ENCODE measurements at regions not wholly inside any gene's neighbourhood (a gene's known extent, or its start where the extent isn't known, plus 50 kb on each side); places are given as distances from the start of the nearest gene placed in this dataset.

DNA sequence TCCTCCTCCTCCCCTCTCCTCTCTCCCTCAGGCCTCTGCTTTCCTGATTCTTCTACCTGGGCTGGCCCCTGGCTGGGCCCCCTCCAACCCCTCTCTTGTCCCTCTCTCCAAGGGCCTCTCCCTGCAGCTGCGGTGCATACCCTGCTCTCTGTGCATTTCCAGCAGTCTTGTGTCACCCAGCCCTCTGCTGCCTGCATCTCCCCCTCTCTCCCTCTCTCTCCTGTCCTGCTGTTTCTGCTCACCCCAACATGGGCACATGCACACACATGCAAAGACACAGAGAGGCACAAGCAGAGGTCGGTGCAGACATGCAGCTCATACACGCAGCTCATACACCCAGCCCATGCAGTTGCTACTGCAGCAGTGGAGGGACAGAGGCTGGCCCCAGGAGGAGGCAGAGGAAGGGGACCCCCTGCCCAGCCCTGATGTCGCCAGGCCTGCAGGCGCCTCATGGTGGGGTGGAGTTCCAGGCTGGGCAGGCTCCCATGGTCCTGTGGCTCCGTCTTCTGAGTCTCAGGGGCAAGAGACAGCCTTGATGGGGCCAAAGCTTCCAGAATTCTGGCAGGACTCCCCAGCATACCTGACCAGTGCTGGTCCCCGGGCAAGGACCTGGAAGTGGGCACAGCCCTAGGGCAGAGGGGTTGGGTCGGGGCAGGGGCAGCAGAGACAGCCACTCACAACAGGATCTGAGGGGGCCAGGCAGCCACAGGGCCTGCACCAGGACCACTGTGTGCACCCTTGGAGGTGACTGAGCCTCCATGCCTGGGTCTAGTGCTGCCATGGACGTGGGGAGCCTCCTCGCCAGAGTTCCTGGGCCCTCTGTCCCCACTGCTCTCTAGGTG is 216.9 kb downstream of the C9orf50 start:
- no peak for DNase-seq (ENCODE audit: low read depth in 2 of 2, low spot score in 1 of 2)

DNA sequence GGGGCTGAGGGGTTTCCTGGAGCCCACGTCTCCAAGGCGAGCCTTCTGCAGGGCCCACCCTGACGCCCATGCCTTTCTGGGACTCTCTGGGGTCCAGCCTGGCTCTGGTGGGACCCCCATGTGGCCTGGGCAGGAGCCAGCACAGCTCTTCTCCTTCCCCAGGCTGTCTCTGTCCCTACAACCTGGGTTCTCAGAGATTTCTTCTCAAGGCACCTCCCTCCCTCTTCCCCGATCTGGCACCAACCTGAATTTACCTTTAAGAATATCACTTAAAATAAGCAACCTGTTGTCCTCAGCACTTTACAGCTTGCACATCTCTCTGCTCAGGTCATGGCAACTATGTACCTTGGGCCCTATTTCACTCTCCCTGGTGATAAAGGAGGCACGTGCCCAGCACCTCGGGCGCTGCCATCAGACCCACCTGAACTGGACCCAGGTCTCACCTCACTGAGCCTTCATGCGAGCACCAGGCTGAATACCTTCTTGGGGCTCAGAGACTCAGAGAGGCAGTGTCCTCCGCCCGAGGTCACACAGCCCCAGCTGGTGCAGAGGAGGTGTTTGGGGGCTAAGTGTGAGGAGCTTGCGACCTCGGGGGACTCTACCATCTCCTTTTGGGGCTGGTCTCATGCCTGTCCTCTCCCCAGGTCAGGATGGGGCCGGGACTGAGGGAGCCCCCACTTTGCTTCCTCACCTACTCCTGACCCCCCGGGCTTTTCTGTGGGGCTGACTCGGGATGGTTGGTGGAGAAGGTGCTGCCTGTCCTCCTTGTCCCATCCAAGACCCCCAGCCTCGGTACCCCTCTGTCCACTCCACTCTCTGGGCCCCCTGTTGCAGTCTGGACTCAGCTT is 217.7 kb downstream of the C9orf50 start:
- DNase-seq (ENCODE audit: low read depth in 2 of 2, low spot score in 1 of 2): no peak

DNA sequence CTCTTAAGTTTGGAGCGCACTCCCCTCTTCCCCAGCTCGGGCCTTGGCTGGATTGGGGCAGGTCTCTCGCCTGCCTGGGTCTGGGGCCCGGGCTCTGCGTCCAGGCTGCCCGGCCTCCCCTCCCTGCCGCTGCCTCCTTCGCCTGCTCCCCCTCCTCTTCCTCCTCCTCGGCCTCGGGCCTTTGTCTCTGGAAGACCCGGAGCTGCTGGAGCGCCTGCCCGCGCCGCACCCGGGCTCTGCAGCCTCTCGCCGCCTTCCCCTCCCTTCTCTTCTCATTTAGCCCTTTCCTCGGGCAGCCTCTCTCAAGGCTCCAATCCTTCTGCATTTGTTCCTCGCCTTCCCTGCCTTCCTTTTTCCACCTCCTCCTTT is 218.5 kb downstream of the C9orf50 start:
- no peak for DNase-seq (ENCODE audit: low read depth in 2 of 2, low spot score in 1 of 2)

DNA sequence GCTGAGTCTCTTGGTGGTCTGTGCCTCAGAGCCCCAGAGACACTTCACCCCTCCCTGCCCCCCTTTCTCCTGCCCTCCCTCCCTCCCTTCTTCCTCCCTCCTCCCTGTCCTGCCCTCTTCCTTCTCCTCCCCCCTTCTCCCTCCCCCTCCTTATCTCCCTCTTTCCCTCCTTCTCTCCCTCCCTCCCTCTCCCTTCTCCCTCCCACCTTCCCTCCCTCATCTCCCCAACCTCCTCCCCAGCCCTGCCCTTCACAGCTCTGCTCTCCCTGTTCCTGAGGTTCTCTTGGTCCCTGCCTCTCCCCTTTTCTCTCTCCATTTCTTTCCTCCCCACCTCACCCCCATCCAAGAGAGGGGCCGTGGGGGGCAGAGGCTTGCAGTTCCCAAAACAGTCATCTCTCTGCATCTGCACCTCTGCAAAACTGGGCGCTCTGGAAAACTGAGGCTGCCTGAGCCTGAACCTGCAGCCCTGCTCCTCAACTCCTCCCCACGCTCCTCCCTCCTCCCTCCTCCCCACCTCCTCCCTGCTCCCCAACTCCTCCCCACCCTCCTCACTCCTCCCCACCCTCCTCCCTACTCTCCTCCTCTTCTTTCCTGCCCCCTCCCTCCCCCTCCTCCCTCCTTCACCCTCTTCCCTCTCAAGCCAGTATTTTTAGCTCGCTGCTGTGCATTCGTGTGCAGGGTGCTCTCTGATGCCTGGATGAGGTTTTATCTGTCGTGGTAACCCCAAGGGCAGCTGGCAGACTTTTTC is 219.1 kb downstream of the C9orf50 start:
- DNase-seq (ENCODE audit: low read depth in 2 of 2, low spot score in 1 of 2): no peak

DNA sequence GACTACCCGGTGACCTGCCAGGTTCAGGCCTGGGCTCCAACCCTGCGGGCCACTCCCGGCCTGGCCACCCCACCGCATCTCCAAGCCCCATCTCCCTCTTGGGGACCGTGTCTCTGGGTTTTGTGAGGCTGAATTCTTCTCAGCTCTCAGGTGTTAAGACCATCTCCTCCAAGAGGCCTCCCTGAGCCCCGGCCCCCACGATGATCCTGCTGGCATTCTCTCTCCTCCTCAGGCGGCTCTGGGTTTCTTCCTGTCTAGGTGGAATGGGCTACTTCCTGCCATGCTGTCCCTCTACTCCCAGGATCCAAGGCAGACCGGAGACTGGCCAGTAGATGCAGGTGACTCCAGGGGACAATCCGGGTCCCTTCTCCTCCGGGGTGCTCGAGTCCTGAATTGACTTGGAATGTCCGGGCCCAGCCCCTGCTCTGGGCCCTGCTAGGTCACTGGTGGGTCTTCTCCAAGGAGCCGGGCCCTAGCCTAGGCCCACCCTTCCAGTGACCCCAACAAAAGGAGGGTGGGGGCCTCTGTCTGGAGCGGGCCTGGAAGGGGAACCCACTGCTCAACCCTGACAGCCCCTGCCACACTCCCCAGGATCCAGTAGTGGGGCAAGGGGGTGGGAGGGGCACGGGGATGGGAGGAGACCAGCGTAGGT is 219.8 kb downstream of the C9orf50 start:
- DNase-seq (ENCODE audit: low read depth in 2 of 2, low spot score in 1 of 2): no peak

DNA sequence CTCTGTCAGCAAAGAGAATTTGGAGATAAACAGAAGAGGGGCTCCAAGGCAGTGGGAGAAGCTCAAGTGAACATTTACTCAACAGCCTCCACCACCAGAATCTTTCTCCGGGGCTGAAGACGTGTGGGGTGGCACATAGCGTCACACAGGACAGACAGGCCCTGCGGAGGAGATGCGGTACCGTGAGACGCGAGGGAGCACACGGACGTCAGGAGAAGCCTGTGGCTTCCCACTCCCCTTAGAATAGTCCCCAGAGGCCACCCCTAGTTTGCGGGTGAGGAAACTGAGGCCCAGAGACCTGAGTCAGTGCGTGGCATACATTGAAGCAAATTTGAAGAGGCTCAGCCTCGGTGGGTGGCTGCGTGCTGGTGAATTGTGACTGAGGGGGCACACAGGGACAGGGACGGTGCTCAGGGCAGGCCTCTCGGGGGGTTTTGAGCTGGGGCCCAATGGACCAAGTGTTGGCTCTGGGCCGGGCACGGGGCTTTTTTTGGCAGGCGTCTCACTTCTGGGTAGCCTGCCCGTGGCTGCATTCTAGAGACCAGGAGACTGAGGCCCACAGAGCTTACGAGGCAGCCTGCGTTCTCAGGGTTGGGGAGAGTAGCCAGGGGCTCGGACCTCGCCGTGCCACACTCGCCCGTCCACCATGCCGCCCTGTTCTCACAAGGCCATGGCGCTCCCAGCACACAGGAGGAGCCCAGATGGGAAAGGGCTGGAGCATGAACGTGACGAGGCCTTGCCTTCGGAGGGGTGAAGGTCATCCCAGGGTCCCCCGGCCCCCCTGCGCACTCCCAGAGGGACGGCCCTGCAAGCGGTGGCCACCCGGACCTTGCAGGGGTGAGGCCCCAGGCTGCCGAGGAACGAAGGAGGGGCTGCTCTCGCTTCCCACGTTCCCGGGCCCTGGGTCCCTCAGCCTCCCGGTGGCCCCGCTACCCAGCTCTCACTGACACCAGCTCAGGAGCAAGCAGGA is 220.6 kb downstream of the C9orf50 start:
- no peak for DNase-seq (ENCODE audit: low read depth in 2 of 2, low spot score in 1 of 2)

DNA sequence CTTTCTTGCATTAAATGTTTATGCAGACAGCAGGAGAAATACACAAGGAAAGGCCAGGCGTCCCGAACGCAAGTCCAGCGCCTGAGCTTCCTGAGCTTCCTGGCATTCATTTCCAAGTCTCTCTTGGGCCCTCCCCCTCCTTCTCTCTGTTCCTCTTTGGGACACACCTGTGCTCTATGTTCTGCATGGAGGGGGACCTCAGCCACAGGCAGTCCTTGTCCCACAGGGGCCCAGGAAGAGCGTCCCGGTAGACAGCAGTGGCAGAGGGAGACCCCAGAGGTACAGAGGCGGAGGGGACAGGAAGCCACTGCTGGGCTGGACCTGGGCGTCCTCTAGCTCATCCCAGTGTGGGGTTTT is 221.3 kb downstream of the C9orf50 start:
- DNase-seq (ENCODE audit: low read depth in 2 of 2, low spot score in 1 of 2): no peak

DNA sequence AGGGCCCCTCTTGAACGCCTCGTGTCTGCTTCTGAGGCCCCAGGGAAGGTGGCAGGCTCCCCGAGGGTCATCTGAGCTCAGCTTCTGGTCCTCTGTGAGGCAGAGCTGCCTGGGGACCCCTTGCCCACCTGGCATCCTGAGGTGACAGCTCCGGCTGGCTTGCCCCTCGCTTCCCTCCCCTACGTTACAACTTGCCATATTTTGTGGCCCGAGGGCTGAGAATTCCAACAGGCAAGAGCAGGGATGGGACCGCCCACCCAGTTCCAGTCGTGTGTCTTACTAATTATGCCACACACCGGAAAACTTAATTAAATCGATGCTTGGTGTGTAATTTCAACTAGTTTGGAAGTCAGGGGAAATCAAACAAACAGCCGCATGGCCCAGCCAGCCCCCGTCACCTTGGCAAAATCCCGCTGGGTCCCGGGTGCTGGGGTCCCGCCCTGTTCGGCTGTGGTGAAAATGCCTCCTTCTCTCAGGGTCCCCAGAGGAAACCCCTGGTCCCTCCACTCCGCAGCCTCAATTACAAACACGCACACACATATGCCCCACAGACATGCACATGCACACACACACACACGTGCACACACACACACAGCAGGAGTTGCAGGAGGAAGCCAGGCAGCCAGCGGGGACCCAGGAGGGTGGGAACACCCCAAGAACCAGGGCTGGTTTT is 221.0 kb upstream of the IER5L start:
- no peak for DNase-seq (ENCODE audit: low read depth in 2 of 2, low spot score in 1 of 2)

DNA sequence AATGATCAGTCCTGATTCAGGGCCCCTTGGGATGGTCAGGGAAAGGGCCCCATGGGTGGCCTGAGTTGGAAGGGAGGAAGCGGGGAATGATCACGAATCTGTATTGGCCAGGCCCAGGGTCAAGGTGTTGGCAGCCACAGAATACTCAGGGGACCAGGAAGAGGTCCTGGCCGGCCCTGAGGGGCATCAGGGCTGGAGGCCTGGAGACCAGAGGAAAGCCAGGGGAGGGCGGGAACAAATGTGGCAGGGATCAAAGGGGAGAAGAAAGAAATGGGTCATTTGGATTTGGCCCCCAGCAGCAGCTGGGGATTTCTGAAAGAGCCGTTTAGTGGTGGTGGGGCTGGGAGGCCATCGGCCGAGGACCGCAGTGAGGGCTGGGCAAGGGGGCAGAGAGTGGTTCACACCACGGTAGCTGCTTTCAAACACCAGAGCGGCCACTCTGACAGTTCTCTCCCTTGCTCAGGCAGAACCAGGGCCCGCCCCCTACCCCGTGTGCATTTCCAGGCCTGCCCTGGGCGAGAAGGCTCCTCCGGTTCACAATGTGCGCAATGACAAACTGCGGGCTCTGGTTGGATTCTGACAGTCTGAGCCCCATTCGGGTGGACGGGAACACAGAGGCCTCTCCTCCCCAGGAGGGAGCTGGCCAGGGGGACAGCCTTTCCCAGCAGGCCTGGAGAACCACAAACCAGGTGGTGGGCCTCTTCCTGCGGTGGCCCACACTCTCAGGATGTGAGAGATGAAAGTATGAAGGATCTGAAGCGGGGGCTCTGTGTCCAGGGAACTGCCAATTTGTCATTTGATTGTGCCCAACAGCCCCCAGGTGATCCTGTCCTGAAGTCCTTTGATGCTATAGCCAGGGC is 220.3 kb upstream of the IER5L start:
- DNase-seq (ENCODE audit: low read depth in 2 of 2, low spot score in 1 of 2): no peak

DNA sequence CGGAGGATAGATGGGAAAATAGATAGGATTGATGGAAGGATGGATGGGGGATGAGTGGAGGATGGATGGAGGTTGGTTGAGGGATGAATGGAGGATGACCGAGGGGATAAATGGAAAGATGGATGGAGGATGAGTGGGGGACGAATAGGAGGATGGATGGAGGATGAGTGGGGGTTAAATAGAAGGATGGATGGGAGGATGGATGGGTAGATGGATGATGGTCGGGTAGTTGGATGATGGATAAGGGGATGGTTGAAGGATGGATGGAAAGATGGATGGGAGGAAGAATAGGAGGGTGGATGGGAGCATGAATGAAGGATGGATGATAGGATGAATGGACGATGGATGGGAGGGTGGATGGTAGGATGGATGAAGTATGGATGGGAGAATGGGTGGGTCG is 219.3 kb upstream of the IER5L start:
- DNase-seq (ENCODE audit: low read depth in 2 of 2, low spot score in 1 of 2): no peak

DNA sequence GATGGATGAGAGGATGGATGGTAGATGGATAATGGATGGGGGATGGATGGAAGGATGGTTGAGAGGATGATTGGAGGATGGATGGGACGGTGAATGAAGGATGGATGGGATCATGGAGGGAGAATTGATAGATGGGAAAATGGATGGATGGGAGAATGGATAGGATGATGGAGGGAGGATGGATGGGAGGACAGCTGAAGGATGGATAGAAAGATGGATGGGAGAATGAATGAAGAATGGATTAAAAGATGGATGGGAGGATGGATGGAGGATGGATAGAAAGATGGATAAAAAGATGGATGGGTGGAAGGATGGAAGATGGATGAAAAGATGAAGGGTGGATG is 218.3 kb upstream of the IER5L start:
- DNase-seq (ENCODE audit: low read depth in 2 of 2, low spot score in 1 of 2): no peak

DNA sequence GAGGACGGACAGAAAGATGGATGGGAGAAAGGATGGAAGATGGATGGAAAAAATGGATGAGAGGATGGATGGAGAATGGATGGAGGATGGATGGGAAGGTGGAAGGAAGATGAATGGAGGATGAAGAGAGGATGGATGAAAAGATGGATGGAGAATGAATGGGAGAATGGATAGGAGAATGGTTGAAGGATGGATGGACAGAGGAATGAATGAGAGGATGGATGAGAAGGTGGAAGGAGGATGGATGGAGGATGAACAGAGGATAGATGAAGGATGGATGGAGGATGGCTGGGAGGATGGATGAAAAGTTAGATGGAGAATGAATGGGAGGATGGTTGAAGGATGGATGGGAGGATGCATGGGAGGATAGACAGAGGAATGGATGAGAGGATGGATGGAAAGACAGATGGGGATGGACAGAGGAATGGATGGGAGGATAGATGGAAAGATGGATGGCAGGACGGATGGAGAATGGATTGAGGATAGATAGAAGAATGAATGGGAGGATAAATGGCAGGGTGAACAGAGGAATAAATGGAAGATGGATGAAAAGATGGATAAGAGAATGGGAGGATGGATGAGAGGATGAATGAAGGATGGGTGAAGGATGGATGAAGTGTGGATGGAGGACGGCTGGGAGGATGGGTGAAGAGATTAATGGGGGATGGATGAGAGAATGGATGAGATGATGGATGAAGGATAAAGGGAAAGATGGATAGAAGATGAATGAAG is 217.7 kb upstream of the IER5L start:
- DNase-seq (ENCODE audit: low read depth in 2 of 2, low spot score in 1 of 2): no peak

DNA sequence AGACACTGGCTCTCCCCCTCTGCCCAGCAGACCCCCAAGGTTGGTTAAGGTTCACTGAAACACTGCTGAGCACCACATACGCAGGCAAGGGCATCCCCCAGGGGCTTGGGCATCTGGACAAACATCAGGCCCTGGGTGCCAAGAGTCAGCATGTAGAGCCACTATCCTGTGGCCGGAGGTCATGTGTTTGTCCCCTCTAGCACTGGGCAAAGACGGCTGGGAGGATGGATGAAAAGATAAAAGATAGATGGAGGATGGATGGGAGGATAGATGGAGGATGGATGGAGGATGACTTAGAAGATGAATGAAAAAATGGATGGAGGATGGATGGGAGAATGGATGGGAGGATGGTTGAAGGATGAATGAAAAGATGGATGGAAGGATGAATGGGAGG is 216.8 kb upstream of the IER5L start:
- DNase-seq (ENCODE audit: low read depth in 2 of 2, low spot score in 1 of 2): no peak

DNA sequence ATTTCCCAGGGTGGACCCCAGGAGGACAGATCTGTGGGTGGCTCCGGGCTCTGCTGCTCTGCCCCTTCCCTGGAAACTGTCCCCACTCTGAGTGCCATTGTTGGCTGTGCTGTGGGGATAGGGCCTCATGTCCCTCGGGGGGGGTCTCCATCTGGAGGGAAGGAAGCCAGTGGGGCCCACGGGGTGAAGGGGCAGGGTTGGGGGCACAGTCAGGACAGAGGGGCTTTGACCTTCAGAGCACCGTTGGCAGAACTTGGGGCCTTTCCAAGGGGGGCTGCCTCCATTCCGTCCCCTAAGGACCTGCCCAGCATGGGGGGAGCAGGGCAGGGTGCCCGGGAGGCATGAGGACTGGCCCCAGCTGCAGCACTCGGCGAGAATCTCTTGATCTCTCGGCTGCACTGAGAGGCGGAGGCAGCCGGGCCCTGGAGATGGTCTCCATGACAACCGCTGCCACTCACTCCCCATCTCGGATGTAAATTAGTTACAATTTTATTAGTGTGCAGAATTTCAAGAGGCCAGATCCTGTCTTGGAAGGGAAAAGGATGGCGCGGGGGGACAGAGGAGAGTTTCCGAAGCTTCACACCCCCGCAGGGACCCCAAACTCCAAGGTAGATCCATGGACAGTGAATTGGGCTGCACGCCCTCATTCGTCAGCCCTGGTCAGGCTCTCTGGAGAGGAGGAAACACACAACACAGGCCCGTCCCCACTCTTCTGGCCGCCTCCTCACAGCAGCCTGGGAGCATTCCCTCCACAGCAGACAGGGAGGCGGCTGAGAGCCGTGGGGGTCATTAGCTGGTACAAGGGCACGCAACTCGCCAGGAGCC is 216.2 kb upstream of the IER5L start:
- no peak for DNase-seq (ENCODE audit: low read depth in 2 of 2, low spot score in 1 of 2)

DNA sequence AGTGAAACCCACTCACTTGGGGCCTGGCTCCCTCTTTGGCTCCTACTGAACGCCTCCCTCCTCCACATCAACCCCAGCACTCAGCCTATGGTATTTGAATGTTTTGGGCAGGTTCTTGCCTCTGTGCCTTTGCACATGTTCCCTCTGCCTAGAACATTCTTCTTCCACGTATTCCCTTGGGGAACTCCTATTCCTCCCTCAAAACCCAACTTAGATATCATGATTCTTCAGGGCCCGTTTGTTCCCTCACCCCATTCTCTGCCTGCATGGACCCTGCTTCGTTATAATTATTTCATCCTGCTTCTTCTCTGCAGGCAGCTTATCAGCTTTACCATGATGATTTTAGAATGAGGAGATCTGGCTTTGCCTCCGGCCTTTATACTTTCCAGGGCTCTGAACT is 215.0 kb upstream of the IER5L start:
- no peak for DNase-seq (ENCODE audit: low read depth in 2 of 2, low spot score in 1 of 2)

DNA sequence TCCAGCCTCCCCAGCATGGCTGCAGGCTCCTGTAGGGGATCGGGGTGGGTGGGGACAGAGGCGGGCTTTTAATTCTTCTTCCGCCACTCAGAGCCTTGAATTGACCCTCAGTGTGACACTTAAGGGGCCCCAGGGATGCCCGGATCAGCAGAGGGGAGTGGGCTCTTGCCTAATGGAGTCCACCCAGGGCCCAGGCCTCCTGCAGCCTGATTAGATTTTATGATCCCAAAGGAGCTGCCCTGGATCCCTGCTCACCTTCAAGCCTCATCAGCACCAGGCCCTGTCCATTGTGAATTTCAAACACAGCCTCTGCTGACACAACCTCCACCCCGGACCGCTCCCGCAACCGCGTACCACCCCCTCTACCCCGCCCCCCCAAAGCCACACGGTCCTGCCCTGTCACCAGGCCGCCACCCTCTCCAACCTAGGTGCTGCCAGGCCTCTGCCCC is 214.1 kb upstream of the IER5L start:
- no peak for DNase-seq (ENCODE audit: low read depth in 2 of 2, low spot score in 1 of 2)

DNA sequence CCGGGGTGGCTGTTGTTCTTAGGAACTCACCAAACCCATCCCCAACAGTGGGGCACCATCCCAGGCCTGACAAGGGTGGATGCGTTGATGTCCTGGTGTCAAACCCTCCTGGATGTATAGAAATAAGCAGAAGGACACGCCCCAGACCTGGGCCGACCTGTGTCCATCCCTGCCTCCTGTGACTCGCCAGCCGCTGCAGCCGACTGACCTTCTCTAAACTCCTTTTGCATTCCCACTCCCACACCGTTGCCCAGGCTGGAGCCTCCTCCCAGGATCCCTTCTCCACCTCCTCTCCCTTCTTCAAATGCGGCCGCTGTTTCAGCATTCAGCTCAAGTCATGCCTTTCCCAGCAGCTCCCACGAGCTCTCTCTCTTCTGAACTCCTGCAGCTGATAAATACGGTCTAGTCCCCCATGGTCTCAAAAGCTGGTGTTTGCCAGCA is 213.2 kb upstream of the IER5L start:
- no peak for DNase-seq (ENCODE audit: low read depth in 2 of 2, low spot score in 1 of 2)
